NCI-H460 (cell line): ENCODE measurements at regions not wholly inside any gene's neighbourhood (a gene's known extent, or its start where the extent isn't known, plus 50 kb on each side); places are given as distances from the start of the nearest gene placed in this dataset.
"Not testable (repeated sequence)": the region's sequence is repeated elsewhere in the genome, so short reads cannot be mapped to it uniquely, and the experiment has no call there.

ENCODE experiments used
- DNase-seq: peaks from one replicate; pipeline ENCODE4 v3.0.0-alpha.2; 2016; ENCODE audit warnings: low read depth; ENCODE audit errors: extremely low read depth

GRCh38 chr3:20370273-20371063 is 184.5 kb upstream of the SGO1 start:
- not testable (repeated sequence) for DNase-seq

DNA sequence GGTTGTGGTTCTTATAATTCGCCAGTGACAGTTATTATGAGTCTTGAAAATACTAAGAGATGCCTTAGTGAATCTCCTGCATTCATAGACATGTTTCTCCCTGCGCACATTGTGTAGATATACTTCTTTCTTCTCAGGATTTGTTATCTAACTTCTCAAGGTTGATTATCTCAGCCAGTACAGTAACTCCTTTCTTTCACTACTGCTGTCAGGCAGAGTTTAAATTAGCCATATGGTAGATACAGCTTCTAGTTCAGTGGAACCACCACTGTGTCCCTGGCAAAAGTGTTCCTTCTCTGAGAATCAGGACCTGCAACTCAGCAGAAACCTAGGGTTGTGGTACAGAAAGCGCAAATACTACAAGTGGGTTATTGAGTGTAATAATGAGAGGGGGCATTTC is 175.0 kb upstream of the SGO1 start:
- no peak for DNase-seq

DNA sequence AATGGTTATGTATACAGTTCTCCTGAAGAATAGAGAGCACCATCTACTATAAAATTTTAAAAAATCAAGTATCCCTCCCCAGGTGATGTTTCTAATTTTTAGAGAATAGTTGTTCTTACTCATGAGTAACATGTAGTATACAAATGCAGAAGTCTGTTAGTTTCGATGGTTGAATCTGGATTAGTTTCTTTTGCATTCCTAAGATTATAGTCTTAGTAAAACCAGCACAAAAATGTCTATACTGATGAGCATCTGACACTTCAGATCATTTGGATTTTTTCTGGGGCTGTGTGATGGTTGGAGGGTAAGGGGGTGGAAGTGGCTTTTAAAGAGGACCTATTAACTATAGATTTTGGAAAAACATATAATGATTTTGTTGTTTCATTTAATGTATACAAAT is 167.3 kb upstream of the SGO1 start:
- no peak for DNase-seq

DNA sequence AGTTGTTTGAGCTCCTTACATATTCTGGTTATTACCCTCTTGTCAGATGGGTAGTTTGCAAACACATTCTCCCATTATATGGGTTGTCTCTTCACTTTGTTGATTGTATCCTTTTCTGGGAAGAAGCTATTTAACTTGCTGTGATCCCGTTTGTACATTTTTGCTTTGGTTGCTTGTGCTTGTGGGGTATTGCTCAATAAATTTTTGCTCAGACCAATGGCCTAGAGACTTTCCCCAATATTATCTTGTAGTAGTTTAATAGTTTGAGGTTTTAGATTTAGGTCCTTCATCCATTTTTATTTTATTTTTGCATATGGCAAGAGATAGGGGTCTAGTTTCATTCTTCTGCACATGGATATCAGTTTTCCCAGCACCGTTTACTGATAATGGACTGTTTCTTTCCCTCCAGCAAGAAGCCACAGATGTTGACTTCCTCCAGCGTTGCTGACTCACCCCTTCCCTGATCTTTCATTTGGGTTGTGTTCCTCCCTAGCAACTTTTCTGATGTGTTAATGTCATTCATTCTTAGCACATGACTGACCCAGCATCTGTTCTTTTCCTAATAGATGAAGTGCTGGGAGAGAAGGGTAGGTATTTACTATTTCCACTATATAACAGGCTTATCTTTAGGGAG is 166.7 kb upstream of the SGO1 start:
- DNase-seq: no peak

- no peak for DNase-seq
Observed at GRCh38 chr3:20350449-20350848, 164.4 kb upstream of the SGO1 start.

DNA sequence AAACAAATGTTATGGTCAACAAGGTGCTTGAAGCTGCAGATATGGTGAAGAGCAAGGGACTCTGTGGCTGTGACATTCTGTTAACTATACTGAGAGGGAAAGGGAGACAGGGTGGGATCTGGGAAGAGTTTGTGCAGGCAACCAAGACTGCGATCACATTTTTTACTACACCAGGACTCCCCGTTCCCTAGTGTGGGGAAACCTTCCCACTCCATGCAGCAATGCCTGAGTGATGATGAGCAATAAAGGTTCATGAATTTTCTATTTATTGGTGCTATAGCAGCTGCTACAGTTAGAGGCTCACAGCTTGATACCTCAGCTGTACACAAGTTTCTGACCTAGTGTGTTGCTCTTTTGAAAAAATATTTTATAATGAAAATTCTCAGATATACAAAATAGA is 160.9 kb upstream of the SGO1 start:
- no peak for DNase-seq

GRCh38 chr3:20346369-20346768 is 160.4 kb upstream of the SGO1 start:
- no peak for DNase-seq

GRCh38 chr3:20344400-20344959 is 158.5 kb upstream of the SGO1 start:
- no peak for DNase-seq

DNA sequence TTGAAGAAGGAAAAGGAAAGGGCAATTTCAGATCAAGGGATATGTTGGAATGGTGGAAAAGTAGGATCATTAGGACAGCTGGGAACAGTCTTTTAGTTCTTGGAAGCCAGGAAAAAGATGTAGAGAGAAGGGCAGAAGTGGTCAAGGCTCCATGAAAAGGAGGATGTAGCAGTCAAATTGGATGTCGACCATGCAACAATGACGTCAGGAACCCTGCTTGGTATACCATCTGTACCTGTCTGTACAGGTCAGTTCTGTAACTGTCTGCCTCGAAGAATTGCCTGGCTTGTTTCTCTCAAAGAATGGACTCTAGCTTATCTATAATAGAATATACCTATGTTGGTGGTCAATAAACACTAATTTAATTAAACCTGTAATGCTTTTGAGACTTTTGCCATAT is 157.8 kb upstream of the SGO1 start:
- DNase-seq: no peak

DNA sequence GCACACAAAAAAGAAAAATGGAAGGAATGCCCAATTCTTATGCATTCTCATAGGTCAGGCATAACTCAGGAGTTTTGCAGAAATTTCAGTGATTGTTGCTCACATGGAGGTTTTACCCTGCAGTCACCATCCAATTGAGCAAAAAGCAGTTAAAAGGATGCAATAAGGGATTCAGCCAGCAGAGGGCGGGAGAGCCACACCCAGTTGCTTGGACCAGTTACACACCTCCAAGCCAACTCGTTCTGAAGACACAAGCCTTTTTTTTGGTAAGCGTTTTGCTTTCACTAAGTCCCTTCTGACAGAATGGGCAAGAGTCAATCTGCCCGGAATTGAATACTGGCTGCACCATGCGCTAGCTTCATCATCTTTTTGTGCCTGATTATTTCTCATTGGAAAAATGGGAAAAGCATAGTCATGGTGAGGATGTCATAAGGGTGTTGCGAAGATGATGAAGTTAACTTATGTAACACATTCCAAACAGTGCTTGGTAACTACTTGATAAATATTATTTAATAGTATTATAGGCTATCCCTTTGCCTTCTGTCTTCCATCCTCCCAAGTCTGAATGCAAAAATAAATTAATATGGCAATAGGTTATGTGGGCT is 154.4 kb upstream of the SGO1 start:
- peak; percentile 55 for DNase-seq

DNA sequence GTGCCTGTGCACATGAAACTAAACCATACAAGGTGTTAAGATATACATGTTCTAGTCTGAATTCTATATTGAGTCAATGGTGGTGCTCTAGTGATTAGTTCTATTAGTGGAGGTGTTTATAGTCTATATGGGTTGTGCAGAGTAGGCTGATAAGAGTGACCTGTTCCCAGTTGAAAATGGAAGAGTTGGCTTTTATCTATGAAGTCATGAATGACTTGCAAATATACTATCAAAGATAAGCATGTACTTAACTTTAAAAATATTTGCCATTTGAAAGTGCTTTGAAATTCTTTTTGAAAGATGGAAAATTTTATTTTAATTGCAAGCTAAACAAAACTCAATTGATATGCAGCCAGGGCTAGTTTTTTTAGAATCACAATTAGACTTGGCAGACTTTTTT is 150.6 kb upstream of the SGO1 start:
- DNase-seq: no peak

DNA sequence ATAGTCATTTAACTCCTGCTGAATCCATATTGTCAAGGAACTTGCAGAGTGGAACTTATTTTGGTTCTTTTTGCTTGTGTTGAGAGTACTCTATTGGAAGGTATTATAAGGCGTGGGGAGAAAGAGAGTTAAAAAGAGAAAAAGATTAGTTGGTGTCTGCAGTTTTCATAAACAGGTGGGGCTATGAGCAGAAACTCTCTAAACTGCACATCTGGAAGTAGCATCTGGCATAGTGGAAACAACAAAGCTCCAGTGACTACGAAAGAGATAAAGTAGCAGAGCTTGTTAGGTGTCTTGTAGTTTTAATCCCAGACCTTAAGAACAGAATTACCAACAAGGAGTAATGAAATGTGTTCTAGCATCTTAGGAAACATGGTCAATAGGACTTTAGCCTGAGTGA is 148.8 kb upstream of the SGO1 start:
- no peak for DNase-seq

DNA sequence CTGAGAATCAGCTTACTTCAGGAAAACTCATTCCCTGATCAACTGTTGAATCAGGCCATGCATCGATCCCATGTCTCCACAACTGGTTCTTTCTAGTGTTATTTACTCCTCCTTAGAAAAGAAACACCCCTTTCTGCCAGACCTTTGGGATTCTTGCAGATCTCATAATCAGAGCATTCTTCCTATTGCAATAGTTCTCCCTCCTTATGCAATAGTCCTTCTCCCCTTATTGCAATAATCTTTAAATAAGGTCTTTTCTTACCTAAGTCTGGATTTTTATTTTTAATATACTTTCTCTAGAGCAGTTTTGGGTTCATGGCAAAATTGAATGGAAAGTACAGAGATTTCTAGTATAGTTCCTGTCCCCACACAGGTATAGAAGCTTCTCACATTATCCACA is 141.9 kb upstream of the SGO1 start:
- no peak for DNase-seq

- DNase-seq: no peak
Observed at GRCh38 chr3:20326541-20326940, 140.5 kb upstream of the SGO1 start.

DNA sequence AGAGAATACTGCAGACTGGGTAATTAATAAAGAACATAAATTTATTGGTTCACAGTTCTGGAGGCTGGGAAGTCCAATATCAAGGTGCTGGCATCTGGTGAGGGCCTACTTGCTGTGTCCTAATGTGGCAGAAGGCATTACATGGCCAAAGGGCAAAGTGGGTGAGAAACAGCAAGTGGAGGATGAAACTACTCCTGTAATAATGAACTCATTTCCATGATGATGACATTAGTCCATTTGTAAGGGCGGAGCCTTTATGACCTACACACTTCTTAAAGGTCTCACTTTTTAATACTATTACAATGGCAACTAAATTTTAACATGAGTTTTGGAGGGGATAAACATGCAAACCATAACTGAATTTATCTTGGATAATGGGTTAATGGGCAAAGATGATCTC is 139.6 kb upstream of the SGO1 start:
- no peak for DNase-seq

- no peak for DNase-seq
Observed at GRCh38 chr3:20324664-20325478, 138.9 kb upstream of the SGO1 start.

- DNase-seq: no peak
Observed at GRCh38 chr3:20323307-20323927, 137.4 kb upstream of the SGO1 start.

DNA sequence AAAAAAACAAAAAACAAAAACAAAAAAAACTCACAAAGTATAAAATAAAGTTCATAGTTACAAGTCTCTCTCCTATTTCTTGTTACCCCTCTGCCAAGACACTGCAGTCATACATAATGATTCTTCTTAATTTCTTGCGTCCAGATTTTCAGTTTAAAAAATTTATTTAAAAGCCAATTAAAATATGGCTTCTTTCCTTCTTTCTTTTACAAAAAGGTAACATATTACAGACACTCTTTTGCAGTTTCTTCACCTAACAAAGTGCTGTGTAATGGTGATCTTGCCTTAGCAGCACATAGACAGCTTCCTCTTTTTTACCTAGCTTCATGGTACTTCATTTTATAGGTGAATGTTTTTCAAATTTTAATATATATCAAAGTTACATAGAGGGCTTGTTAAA is 136.1 kb upstream of the SGO1 start:
- DNase-seq: no peak

- DNase-seq: no peak
Observed at GRCh38 chr3:20321391-20322047, 135.5 kb upstream of the SGO1 start.

GRCh38 chr3:20320489-20320888 is 134.5 kb upstream of the SGO1 start:
- no peak for DNase-seq
